Endothelial cell of umbilical vein (primary cell): ENCODE measurements at regions not wholly inside any gene's neighbourhood (a gene's known extent, or its start where the extent isn't known, plus 50 kb on each side); places are given as distances from the start of the nearest gene placed in this dataset.

Experiments
- BruUV-seq: library from RNA; stranded (reverse); fragments of 400-500 nt; replicated peaks from 2 replicates; lab custom pipeline; 2021; lab: Mats Ljungman, UMichigan
- CTCF ChIA-PET: fragments of 300-600, 350-600 bp; sonication (Branson Sonifier 250); formaldehyde crosslinking; loops from one replicate; lab custom pipeline; 2021; ENCODE audit warnings: antibody characterized with exemption, inconsistent platforms; lab: Charles Lee
- POLR2A ChIA-PET: fragments of 300-600, 350-600 bp; sonication (Branson Sonifier 250); formaldehyde crosslinking; loops from one replicate; lab custom pipeline; 2021; ENCODE audit warnings: antibody characterized with exemption, inconsistent platforms; lab: Charles Lee
- DNase-seq: peaks from one replicate; pipeline ENCODE4 v3.0.0-alpha.2; 2011; ENCODE audit warnings: low read depth, low spot score
- FAIRE-seq: peaks from 2 replicates; lab custom pipeline; 2011; peaks lifted over from hg19 to GRCh38; lab: Jason Lieb, UNC
- H2AFZ ChIP-seq: 2 replicates; pipeline ENCODE4 v1.6.0; 2012; ENCODE audit warnings: low read depth, low read length, control low read depth, inconsistent platforms
- H3K27ac ChIP-seq: 2 replicates; pipeline ENCODE4 v1.5.1; 2011; ENCODE audit warnings: low read depth, mild to moderate bottlenecking, control low read depth, low read length, moderate library complexity; ENCODE audit not compliant: insufficient read depth
- H3K27me3 ChIP-seq, 2 experiments: 2 replicates each; pipeline versions ENCODE4 v1.6.0 to v1.6.1; 2011; ENCODE audit warnings: low read length in 2 of 2, mixed read lengths in 1 of 2; ENCODE audit not compliant: control insufficient read depth in 2 of 2, insufficient read depth in 2 of 2
- H3K36me3 ChIP-seq, 2 experiments: 2 replicates in 1 of 2; 3 replicates in 1 of 2; pipeline ENCODE4 v1.5.1; 2011; ENCODE audit warnings: low read length in 2 of 2, mild to moderate bottlenecking in 1 of 2, moderate library complexity in 1 of 2; ENCODE audit not compliant: control insufficient read depth in 2 of 2, insufficient read depth in 2 of 2; ENCODE audit errors: extremely low read depth in 1 of 2
- H3K4me1 ChIP-seq: 3 replicates; pipeline ENCODE4 v1.5.1; 2011; ENCODE audit warnings: mild to moderate bottlenecking, low read length; ENCODE audit not compliant: control insufficient read depth, insufficient read depth; ENCODE audit errors: extremely low read depth
- H3K4me2 ChIP-seq: 2 replicates; pipeline ENCODE4 v1.6.1; 2011; ENCODE audit warnings: low read length, control low read depth, mixed read lengths; ENCODE audit not compliant: insufficient read depth
- H3K4me3 ChIP-seq, 3 experiments: fragments of 200-600 bp in 1 of 3; sonication (generic), shearing (Covaris generic) in 1 of 3; replicated peaks in 1 of 3; 2 replicates each; pipeline ENCODE4 v1.5.1; 2011 to 2016; ENCODE audit warnings: control low read depth in 3 of 3, low read length in 3 of 3, mild to moderate bottlenecking in 2 of 3, inconsistent platforms in 1 of 3, low read depth in 1 of 3, moderate library complexity in 1 of 3; ENCODE audit not compliant: insufficient read depth in 1 of 3
- H3K79me2 ChIP-seq: 2 replicates; pipeline ENCODE4 v1.6.0; 2012; ENCODE audit warnings: low read length, inconsistent platforms; ENCODE audit not compliant: control insufficient read depth, insufficient read depth
- H3K9ac ChIP-seq: replicated peaks from 2 replicates; pipeline ENCODE3; 2011; ENCODE audit warnings: low read length, control low read depth; ENCODE audit not compliant: insufficient read depth; ENCODE audit errors: extremely low read depth
- H3K9me1 ChIP-seq: replicated peaks from 3 replicates; pipeline ENCODE4 v1.6.0; 2011; ENCODE audit warnings: mild to moderate bottlenecking, low read length; ENCODE audit not compliant: control insufficient read depth, insufficient read depth; ENCODE audit errors: extremely low read depth
- H3K9me3 ChIP-seq: replicated peaks from 2 replicates; pipeline ENCODE4 v1.5.1; 2012; ENCODE audit warnings: low read length, inconsistent platforms; ENCODE audit not compliant: control insufficient read depth, insufficient read depth
- H4K20me1 ChIP-seq: replicated peaks from 2 replicates; pipeline ENCODE3; 2011; ENCODE audit warnings: mild to moderate bottlenecking, low read length; ENCODE audit not compliant: control insufficient read depth, insufficient read depth; ENCODE audit errors: extremely low read depth
- EZH2 ChIP-seq: IDR thresholded peaks from 2 replicates; pipeline ENCODE4 v1.6.1; 2012; ENCODE audit warnings: borderline replicate concordance, low read depth, mild to moderate bottlenecking, moderate library complexity, low read length, inconsistent platforms; ENCODE audit not compliant: severe bottlenecking
- FOS ChIP-seq: IDR thresholded peaks from 2 replicates; pipeline ENCODE4 v1.6.1; 2011; ENCODE audit warnings: mild to moderate bottlenecking, low read length, moderate library complexity, borderline replicate concordance; ENCODE audit not compliant: insufficient read depth
- GATA2 ChIP-seq: IDR thresholded peaks from 2 replicates; pipeline ENCODE4 v1.7.0; 2011; ENCODE audit warnings: low read depth, mild to moderate bottlenecking, moderate library complexity, mixed read lengths, low read length; ENCODE audit not compliant: insufficient read length, insufficient read depth
- JUN ChIP-seq: IDR thresholded peaks from 2 replicates; pipeline ENCODE4 v1.6.1; 2011; ENCODE audit warnings: borderline replicate concordance, low read depth; ENCODE audit not compliant: insufficient read length, insufficient read depth
- MYC ChIP-seq: IDR thresholded peaks from one replicate; pipeline ENCODE4 v1.6.1; 2011; ENCODE audit warnings: mild to moderate bottlenecking, low read depth, low read length
- POLR2A ChIP-seq: IDR thresholded peaks from 2 replicates; pipeline ENCODE4 v1.6.1; 2012; ENCODE audit warnings: low read depth, mild to moderate bottlenecking, control low read depth, low read length
- POLR2AphosphoS5 ChIP-seq: IDR thresholded peaks from 2 replicates; pipeline ENCODE4 v1.6.1; 2012; ENCODE audit warnings: low read depth, mild to moderate bottlenecking, control low read depth, low read length, moderate library complexity; ENCODE audit not compliant: insufficient read depth
- dilution Hi-C: fragments of 300-500 bp; cut with MboI; formaldehyde crosslinking; loops from one replicate; pipeline ENCODE4 v1.15.0; 2019; ENCODE audit warnings: low sequenced_read_pairs; ENCODE audit not compliant: extremely low pct_ligation_motif_present
- intact Hi-C: fragments of 100-400 bp; cut with micrococcal nuclease; formaldehyde crosslinking; loops from one replicate; pipeline ENCODE4 v1.10.0; 2022
- TF ChIP-seq, protein P1 (sequence below), 2 donors: IDR thresholded peaks; 1 replicate in 1 of 2; 2 replicates in 1 of 2; pipeline ENCODE4 v1.5.1; 2011; ENCODE audit warnings: low read length in 2 of 2, mild to moderate bottlenecking in 2 of 2, moderate library complexity in 2 of 2, control low read depth in 1 of 2, inconsistent platforms in 1 of 2, low read depth in 1 of 2; ENCODE audit not compliant: insufficient read depth in 1 of 2; ENCODE audit errors: extremely low read depth in 1 of 2
- TF ChIP-seq, protein P2 (sequence below): IDR thresholded peaks from 2 replicates; pipeline ENCODE4 v1.6.1; 2011; ENCODE audit not compliant: insufficient read depth, insufficient read length

- Histone ChIP-seq H3K27ac (no peak overlapping the region), H2AFZ (no peak overlapping the region), H3K4me3 (no peak overlapping the region), H3K79me2 (no peaks in the 10 kb centered on the region), H3K4me1 (no peaks in the 10 kb centered on the region), H4K20me1 (no peaks in the 10 kb centered on the region), H3K27me3 (no peaks in the 10 kb centered on the region), H3K9me1 (no peaks in the 10 kb centered on the region), H3K4me2 (no peak overlapping the region), H3K9ac (no peak overlapping the region), H3K36me3 (no peaks in the 10 kb centered on the region), H3K9me3 (no peaks in the 10 kb centered on the region)
- intact Hi-C loops = no loop called here
- ChIA-PET POLR2A (no interaction called here), CTCF (no interaction called here)
- TF ChIP-seq POLR2AphosphoS5 = no peak
- FAIRE-seq (no peak), DNase-seq (no peak)
- dilution Hi-C loops = no loop called here
- BruUV-seq = no TSS peak
These were observed 230.9 kb upstream of the SLC10A2 start for GRCh38 chr13:103297083-103297482.

- FAIRE-seq = no peak
- ChIA-PET POLR2A (no interaction called here), CTCF (no interaction called here)
- Histone ChIP-seq H3K4me1 (no peaks in the 10 kb centered on the region), H4K20me1 (no peaks in the 10 kb centered on the region), H3K79me2 (no peaks in the 10 kb centered on the region), H2AFZ (no peak overlapping the region), H3K27ac (no peak overlapping the region), H3K4me2 (no peak overlapping the region), H3K9me3 (no peaks in the 10 kb centered on the region), H3K4me3 (no peak overlapping the region), H3K9ac (no peak overlapping the region), H3K27me3 (no peaks in the 10 kb centered on the region), H3K9me1 (no peaks in the 10 kb centered on the region), H3K36me3 (no peaks in the 10 kb centered on the region)
- intact Hi-C loops (no loop called here), dilution Hi-C loops (no loop called here)
- no TSS peak for BruUV-seq
- TF ChIP-seq, protein P1, sequence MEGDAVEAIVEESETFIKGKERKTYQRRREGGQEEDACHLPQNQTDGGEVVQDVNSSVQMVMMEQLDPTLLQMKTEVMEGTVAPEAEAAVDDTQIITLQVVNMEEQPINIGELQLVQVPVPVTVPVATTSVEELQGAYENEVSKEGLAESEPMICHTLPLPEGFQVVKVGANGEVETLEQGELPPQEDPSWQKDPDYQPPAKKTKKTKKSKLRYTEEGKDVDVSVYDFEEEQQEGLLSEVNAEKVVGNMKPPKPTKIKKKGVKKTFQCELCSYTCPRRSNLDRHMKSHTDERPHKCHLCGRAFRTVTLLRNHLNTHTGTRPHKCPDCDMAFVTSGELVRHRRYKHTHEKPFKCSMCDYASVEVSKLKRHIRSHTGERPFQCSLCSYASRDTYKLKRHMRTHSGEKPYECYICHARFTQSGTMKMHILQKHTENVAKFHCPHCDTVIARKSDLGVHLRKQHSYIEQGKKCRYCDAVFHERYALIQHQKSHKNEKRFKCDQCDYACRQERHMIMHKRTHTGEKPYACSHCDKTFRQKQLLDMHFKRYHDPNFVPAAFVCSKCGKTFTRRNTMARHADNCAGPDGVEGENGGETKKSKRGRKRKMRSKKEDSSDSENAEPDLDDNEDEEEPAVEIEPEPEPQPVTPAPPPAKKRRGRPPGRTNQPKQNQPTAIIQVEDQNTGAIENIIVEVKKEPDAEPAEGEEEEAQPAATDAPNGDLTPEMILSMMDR (IDR thresholded peaks at IDR 0.05; ENCODE audit: extremely low read depth in 1 of 2, insufficient read depth in 1 of 2, low read depth in 1 of 2, low read length in 2 of 2) = no peak
- TF ChIP-seq EZH2 = no peak
- TF ChIP-seq JUN = no peak
- TF ChIP-seq POLR2AphosphoS5 = no peak
- TF ChIP-seq, protein P2, sequence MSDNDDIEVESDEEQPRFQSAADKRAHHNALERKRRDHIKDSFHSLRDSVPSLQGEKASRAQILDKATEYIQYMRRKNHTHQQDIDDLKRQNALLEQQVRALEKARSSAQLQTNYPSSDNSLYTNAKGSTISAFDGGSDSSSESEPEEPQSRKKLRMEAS = no peak
- no peak for TF ChIP-seq POLR2A
- TF ChIP-seq GATA2 = no peak
- no peak for TF ChIP-seq MYC
- TF ChIP-seq FOS = no peak
- no peak for DNase-seq
These were observed 225.8 kb upstream of the SLC10A2 start for GRCh38 chr13:103291798-103292572.
